ENCODE measurements at regions not wholly inside any gene's neighbourhood (a gene's known extent, or its start where the extent isn't known, plus 50 kb on each side); places are given as distances from the start of the nearest gene placed in this dataset.

DNA sequence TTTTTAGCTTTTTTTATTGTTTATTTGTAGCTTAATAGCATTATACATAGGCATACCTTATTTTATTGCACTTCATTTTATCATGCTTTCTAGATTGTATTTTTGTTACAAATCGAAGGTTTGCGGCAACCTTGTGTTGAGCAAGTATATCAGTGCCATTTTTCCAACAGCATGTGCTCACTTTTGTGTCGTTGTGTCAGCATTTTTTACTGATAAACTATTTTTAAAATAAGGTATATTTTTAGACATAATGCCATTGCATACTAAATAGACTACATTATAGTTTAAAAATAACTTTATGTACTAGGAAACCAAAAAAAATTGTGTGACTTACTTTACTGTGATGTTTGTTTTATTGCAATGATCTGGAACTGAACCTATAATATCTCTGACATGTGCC, 56.2 kb upstream of the RESF1 start:
- H3K27me3 Mint-ChIP-seq (ENCODE audit: low read depth): peaks cover 3% of the 10 kb centered on the region
- H2BK120ac ChIP-seq (ENCODE audit: low read depth, low read length, poor library complexity, severe bottlenecking): no peak overlapping the region
- WGBS (ENCODE audit: extremely low coverage, insufficient read length, low lambda C conversion rate): no CpG with 5 or more reads among the region's 3 CpGs
- no peak overlapping the region for H4K91ac ChIP-seq (ENCODE audit: insufficient read length, low read depth, low read length)
- H4K20me1 ChIP-seq (ENCODE audit: control insufficient read depth, insufficient read depth, insufficient read length): no peaks in the 10 kb centered on the region
- H3T11ph ChIP-seq (ENCODE audit: low read length): no peak overlapping the region
- H3K23me2 ChIP-seq (ENCODE audit: insufficient read length, low read depth, low read length, poor library complexity, severe bottlenecking): no peaks in the 10 kb centered on the region
- H3K36me3 Mint-ChIP-seq (ENCODE audit: insufficient read depth in 1 of 3, low read depth in 3 of 3): peaks cover 19 to 33% (median 20%) of the 10 kb centered on the region in 3 experiments
- H3K27ac ChIP-seq (ENCODE audit: insufficient read length, low read depth, low read length): no peak overlapping the region
- H2AK5ac ChIP-seq (ENCODE audit: insufficient read length, low read length): no peak overlapping the region
- no peak overlapping the region for H2BK20ac ChIP-seq (ENCODE audit: low read depth, low read length, poor library complexity, severe bottlenecking)
- peaks cover 4 to 7% of the 10 kb centered on the region in 2 experiments for H3K4me1 Mint-ChIP-seq
- TF ChIP-seq, protein P1, sequence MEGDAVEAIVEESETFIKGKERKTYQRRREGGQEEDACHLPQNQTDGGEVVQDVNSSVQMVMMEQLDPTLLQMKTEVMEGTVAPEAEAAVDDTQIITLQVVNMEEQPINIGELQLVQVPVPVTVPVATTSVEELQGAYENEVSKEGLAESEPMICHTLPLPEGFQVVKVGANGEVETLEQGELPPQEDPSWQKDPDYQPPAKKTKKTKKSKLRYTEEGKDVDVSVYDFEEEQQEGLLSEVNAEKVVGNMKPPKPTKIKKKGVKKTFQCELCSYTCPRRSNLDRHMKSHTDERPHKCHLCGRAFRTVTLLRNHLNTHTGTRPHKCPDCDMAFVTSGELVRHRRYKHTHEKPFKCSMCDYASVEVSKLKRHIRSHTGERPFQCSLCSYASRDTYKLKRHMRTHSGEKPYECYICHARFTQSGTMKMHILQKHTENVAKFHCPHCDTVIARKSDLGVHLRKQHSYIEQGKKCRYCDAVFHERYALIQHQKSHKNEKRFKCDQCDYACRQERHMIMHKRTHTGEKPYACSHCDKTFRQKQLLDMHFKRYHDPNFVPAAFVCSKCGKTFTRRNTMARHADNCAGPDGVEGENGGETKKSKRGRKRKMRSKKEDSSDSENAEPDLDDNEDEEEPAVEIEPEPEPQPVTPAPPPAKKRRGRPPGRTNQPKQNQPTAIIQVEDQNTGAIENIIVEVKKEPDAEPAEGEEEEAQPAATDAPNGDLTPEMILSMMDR (conservative IDR thresholded peaks at IDR 0.05): no peak
- no peak overlapping the region for H3K9ac ChIP-seq (ENCODE audit: extremely low read depth, insufficient read length, low read length)
- no peak overlapping the region for H3K4ac ChIP-seq (ENCODE audit: low read depth, low read length)
- H3K23ac ChIP-seq (ENCODE audit: insufficient read length, low read depth, low read length): no peak overlapping the region
- H3K4me2 ChIP-seq (ENCODE audit: insufficient read depth, insufficient read length, low read length): no peak overlapping the region
- no peak overlapping the region for H4K5ac ChIP-seq (ENCODE audit: insufficient read length, low read depth, low read length)
- H3K4me1 ChIP-seq (ENCODE audit: insufficient read depth, low read length): no peaks in the 10 kb centered on the region; the same call in 1 of the 2 replicates
- H3K9me3 Mint-ChIP-seq: peaks cover 26 to 31% of the 10 kb centered on the region in 2 experiments
- no peak overlapping the region for H3K14ac ChIP-seq (ENCODE audit: insufficient read depth, low read length)
- H2BK12ac ChIP-seq (ENCODE audit: insufficient read length, low read depth, low read length): no peak overlapping the region
- no peak overlapping the region for H2AFZ ChIP-seq (ENCODE audit: low read length)
- no peak overlapping the region for H3K4me3 Mint-ChIP-seq
- H4K8ac ChIP-seq (replicated peaks; ENCODE audit: insufficient read length, low read depth, low read length): no peak overlapping the region
- no peak overlapping the region for H3K27ac Mint-ChIP-seq
- no peak overlapping the region for H2BK15ac ChIP-seq (ENCODE audit: low read depth, low read length)
- no peaks in the 10 kb centered on the region for H3K27me3 ChIP-seq (ENCODE audit: insufficient read depth, low read length)
- H3K79me1 ChIP-seq (ENCODE audit: insufficient read depth, low read depth, low read length, poor library complexity, severe bottlenecking): no peaks in the 10 kb centered on the region
- no peak overlapping the region for H2BK5ac ChIP-seq (ENCODE audit: insufficient read length, low read length)
- DNase-seq: no peak
- H3K18ac ChIP-seq (ENCODE audit: insufficient read length, low read depth, low read length): no peak overlapping the region
- no peak overlapping the region for H3K56ac ChIP-seq (ENCODE audit: insufficient read length, low read depth, low read length)
- no peaks in the 10 kb centered on the region; the same call in 1 of the 2 replicates for H3K79me2 ChIP-seq (ENCODE audit: insufficient read depth, low read length)
- peaks cover 12% of the 10 kb centered on the region for H3K9me3 ChIP-seq (ENCODE audit: control insufficient read depth, low read depth, low read length)
